Vagina (tissue), 2 donors: ENCODE measurements at regions not wholly inside any gene's neighbourhood (a gene's known extent, or its start where the extent isn't known, plus 50 kb on each side); places are given as distances from the start of the nearest gene placed in this dataset.

ENCODE experiments used
- POLR2A ChIP-seq, 2 donors: fragments of 450-650 bp; IDR thresholded peaks; one replicate each; pipeline ENCODE4 v1.6.1; 2017; ENCODE audit warnings: antibody characterized with exemption in 2 of 2, mild to moderate bottlenecking in 2 of 2, moderate library complexity in 2 of 2
- TF ChIP-seq, protein P1 (sequence below), 3 experiments: fragments of 450-650 bp in 2 of 3; fragments of 200-600 bp in 1 of 3; sonication (generic) in 1 of 3; IDR thresholded peaks; one replicate each; pipeline ENCODE4 v1.5.1; 2017 to 2019; ENCODE audit warnings: antibody characterized with exemption in 3 of 3, mild to moderate bottlenecking in 2 of 3, moderate library complexity in 2 of 3

DNA sequence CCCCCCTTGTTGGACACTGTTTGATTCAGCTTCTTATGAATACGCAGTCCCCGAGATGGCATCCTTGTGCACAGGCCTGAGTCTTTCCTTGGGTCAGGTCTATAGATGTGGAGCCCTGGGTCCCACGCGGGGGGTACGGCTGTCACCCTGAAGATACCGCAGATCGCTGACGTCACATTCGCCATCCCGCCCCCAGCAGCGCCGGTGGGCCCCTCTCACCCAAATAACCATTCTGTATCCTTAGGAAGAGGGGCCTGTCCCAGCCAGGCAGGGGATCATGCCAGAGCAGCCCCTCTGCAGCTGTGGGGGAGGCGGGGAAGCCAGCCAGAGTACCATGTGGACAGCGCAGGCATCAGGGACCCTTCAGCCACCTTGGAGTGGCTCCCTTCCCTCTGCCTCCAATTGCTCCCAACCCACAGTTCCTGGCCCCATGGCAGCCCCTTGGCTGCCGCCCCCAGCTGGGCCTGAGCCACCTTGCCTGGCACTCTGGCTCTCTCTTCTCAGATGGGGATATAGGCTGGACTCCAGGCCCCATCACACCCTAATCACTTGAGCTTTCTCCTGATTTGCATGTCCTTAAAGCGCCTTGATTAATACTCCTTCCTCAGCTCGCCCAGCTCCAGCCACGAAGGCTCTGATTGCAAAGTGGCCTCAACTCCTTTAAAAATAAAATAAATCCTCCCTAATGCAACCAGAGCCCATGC, 189.8 kb downstream of the C9orf50 start:
- TF ChIP-seq, protein P1, sequence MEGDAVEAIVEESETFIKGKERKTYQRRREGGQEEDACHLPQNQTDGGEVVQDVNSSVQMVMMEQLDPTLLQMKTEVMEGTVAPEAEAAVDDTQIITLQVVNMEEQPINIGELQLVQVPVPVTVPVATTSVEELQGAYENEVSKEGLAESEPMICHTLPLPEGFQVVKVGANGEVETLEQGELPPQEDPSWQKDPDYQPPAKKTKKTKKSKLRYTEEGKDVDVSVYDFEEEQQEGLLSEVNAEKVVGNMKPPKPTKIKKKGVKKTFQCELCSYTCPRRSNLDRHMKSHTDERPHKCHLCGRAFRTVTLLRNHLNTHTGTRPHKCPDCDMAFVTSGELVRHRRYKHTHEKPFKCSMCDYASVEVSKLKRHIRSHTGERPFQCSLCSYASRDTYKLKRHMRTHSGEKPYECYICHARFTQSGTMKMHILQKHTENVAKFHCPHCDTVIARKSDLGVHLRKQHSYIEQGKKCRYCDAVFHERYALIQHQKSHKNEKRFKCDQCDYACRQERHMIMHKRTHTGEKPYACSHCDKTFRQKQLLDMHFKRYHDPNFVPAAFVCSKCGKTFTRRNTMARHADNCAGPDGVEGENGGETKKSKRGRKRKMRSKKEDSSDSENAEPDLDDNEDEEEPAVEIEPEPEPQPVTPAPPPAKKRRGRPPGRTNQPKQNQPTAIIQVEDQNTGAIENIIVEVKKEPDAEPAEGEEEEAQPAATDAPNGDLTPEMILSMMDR (IDR thresholded peaks at IDR 0.05) = no peak
- TF ChIP-seq POLR2A (IDR thresholded peaks at IDR 0.05) = no peak
